Hepatocyte (in vitro differentiated cells): ENCODE measurements at regions not wholly inside any gene's neighbourhood (a gene's known extent, or its start where the extent isn't known, plus 50 kb on each side); places are given as distances from the start of the nearest gene placed in this dataset.

Experiments
- DNase-seq: peaks from one replicate; pipeline ENCODE4 v3.0.0-alpha.2; 2016; ENCODE audit warnings: low spot score
- H2AFZ ChIP-seq: fragments of 200-600 bp; sonication (generic); 2 replicates; pipeline ENCODE4 v1.6.0; 2016; ENCODE audit warnings: antibody characterized with exemption, mild to moderate bottlenecking
- H3K27ac ChIP-seq: fragments of 200-600 bp; sonication (generic); 2 replicates; pipeline ENCODE4 v1.5.1; 2016; ENCODE audit warnings: mild to moderate bottlenecking
- H3K27me3 ChIP-seq: fragments of 200-600 bp; sonication (generic); 2 replicates; pipeline ENCODE4 v1.6.1; 2016
- H3K36me3 ChIP-seq: fragments of 200-600 bp; sonication (generic); replicated peaks from 2 replicates; pipeline ENCODE4 v1.5.1; 2016; ENCODE audit warnings: low read depth; ENCODE audit not compliant: insufficient read depth
- H3K4me1 ChIP-seq: fragments of 200-600 bp; sonication (generic); 2 replicates; pipeline ENCODE4 v1.5.1; 2016; ENCODE audit warnings: mild to moderate bottlenecking, moderate library complexity; ENCODE audit not compliant: insufficient read depth
- H3K4me2 ChIP-seq: fragments of 200-600 bp; sonication (generic); 2 replicates; pipeline ENCODE4 v1.6.0; 2016
- H3K4me3 ChIP-seq: fragments of 200-600 bp; sonication (generic); 2 replicates; pipeline ENCODE4 v1.5.1; 2016; ENCODE audit warnings: mild to moderate bottlenecking
- H3K79me2 ChIP-seq: fragments of 200-600 bp; sonication (generic); 2 replicates; pipeline ENCODE4 v1.6.0; 2017; ENCODE audit warnings: mild to moderate bottlenecking
- H3K9me2 ChIP-seq: fragments of 200-600 bp; sonication (generic); replicated peaks from 2 replicates; pipeline ENCODE4 v1.6.0; 2017; ENCODE audit warnings: mild to moderate bottlenecking; ENCODE audit not compliant: insufficient read depth
- H3K9me3 ChIP-seq: fragments of 200-600 bp; sonication (generic); 2 replicates; pipeline ENCODE4 v1.5.1; 2016; ENCODE audit warnings: low read depth, mild to moderate bottlenecking
- H4K20me1 ChIP-seq: fragments of 200-600 bp; sonication (generic); 2 replicates; pipeline ENCODE4 v1.6.0; 2016; ENCODE audit warnings: mild to moderate bottlenecking; ENCODE audit not compliant: insufficient read depth, poor library complexity, severe bottlenecking
- EZH2 ChIP-seq: fragments of 200-600 bp; sonication (generic); IDR thresholded peaks from 2 replicates; pipeline ENCODE4 v1.6.1; 2016; ENCODE audit warnings: antibody characterized with exemption, mild to moderate bottlenecking, borderline replicate concordance
- EZH2phosphoT487 ChIP-seq: fragments of 200-600 bp; sonication (generic); IDR thresholded peaks from one replicate; pipeline ENCODE4 v1.6.1; 2018; ENCODE audit warnings: antibody characterized with exemption, mild to moderate bottlenecking, low read depth, moderate library complexity; ENCODE audit not compliant: unreplicated experiment, severe bottlenecking
- WGBS: methylation state at CpG from one replicate; pipeline ENCODE4 v1.1.6; 2016; ENCODE audit warnings: low lambda C conversion rate; ENCODE audit errors: missing lambda C conversion rate; 5-methylcytosine and 5-hydroxymethylcytosine counted together
- TF ChIP-seq, protein P1 (sequence below): fragments of 200-600 bp; sonication (generic); IDR thresholded peaks from 2 replicates; pipeline ENCODE4 v1.5.1; 2016; ENCODE audit warnings: antibody characterized with exemption, mild to moderate bottlenecking; ENCODE audit not compliant: poor library complexity

DNA sequence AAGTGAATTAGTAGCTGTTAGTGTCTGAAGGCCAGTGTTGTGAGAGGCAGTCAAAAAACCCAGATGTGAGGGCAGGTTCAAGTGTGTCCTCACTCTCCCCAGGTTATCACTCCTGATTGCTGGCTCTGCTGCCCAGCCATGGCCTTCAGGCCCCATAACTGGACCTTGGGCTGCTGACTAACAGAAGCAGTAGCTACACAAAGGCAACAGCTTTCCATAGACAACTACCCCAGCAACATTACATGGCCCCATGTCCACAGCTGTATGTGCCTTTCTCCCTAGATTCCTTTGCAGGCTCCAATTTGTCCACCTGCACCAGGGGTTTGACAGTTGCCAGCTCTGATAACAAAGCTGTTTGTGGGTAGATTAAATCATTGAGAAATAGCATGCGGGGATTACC is 297.8 kb downstream of the ARL4A start:
- Histone ChIP-seq H3K4me1 (no peaks in the 10 kb centered on the region), H4K20me1 (no peaks in the 10 kb centered on the region), H3K9me2 (no peaks in the 10 kb centered on the region), H3K79me2 (no peaks in the 10 kb centered on the region), H3K36me3 (no peaks in the 10 kb centered on the region), H3K27ac (no peak overlapping the region), H3K27me3 (no peaks in the 10 kb centered on the region), H3K4me2 (no peak overlapping the region), H3K9me3 (no peaks in the 10 kb centered on the region), H2AFZ (no peak overlapping the region), H3K4me3 (no peak overlapping the region)
- DNase-seq: no peak
- TF ChIP-seq EZH2phosphoT487 (no peak), EZH2 (no peak)
- TF ChIP-seq, protein P1, sequence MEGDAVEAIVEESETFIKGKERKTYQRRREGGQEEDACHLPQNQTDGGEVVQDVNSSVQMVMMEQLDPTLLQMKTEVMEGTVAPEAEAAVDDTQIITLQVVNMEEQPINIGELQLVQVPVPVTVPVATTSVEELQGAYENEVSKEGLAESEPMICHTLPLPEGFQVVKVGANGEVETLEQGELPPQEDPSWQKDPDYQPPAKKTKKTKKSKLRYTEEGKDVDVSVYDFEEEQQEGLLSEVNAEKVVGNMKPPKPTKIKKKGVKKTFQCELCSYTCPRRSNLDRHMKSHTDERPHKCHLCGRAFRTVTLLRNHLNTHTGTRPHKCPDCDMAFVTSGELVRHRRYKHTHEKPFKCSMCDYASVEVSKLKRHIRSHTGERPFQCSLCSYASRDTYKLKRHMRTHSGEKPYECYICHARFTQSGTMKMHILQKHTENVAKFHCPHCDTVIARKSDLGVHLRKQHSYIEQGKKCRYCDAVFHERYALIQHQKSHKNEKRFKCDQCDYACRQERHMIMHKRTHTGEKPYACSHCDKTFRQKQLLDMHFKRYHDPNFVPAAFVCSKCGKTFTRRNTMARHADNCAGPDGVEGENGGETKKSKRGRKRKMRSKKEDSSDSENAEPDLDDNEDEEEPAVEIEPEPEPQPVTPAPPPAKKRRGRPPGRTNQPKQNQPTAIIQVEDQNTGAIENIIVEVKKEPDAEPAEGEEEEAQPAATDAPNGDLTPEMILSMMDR: no peak
- 76% methylated on average over 1 of the region's 1 CpG for WGBS

DNA sequence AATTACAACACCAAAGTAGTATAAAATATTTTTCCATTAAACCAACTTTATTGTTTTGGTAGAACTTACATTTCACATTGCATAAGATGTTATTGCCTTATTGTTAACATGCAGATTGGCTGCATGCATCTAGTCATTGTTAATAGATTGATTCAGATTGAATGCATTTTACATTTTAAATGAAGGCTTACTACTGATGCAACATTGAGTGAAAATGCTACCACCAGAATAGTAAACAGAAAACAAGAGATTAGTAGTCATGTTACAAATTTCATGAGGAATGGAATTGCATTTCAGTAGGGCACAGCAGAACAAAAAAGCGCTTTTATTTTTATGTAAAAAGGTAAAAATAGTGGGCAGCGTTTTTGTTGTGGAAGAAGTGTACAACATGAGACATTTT is 298.3 kb downstream of the ARL4A start:
- no peaks in the 10 kb centered on the region for H3K27me3 ChIP-seq
- WGBS: 78% methylated on average over 2 of the region's 2 CpGs
- H3K36me3 ChIP-seq: no peaks in the 10 kb centered on the region
- no peak overlapping the region for H2AFZ ChIP-seq
- DNase-seq: no peak
- H3K9me3 ChIP-seq: no peaks in the 10 kb centered on the region
- H3K79me2 ChIP-seq: no peaks in the 10 kb centered on the region
- H4K20me1 ChIP-seq: no peaks in the 10 kb centered on the region
- no peaks in the 10 kb centered on the region for H3K4me1 ChIP-seq
- no peak overlapping the region for H3K27ac ChIP-seq
- H3K4me2 ChIP-seq: no peak overlapping the region
- no peak overlapping the region for H3K4me3 ChIP-seq
- TF ChIP-seq, protein P1: no peak
- TF ChIP-seq EZH2phosphoT487 (no peak), EZH2 (no peak)
- no peaks in the 10 kb centered on the region for H3K9me2 ChIP-seq

DNA sequence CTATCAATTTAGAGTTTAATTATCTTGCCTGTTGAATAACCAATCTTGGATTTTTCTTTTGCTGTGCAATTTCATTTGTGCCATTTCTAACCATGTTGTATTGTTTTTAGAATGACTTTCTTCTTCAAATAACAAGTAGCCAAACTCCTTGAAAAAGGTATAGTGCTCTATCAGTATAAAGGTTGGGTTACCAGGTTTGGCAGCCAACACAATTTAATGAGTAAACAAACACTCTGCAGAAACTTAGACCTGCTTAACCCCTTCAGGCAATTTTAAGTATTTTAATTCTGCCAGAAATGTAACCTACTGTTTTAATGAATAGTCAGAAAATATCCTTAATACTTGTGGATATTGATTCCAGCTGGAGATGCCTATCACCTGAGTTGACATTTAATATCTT is 299.8 kb downstream of the ARL4A start:
- TF ChIP-seq EZH2phosphoT487 (no peak), EZH2 (no peak)
- TF ChIP-seq, protein P1: no peak
- DNase-seq: no peak

DNA sequence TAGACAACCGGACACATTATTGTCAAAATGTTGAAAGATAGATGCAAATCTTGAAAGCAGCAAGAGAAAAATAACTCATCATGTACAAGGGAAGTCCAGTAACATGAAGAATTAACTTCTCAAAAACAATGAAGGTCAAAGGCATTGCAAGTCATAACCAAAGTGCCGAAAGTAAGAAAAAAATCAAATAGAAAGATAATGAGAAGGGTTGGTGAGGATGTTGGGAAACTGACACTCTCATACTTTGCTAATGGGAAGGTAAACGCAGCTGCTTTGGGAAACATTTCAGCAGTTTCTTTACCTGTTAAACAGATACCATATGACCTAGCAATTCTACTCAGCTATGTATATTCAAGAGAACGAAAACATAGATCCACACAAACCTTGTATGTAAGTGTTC is 303.0 kb downstream of the ARL4A start:
- no peaks in the 10 kb centered on the region for H4K20me1 ChIP-seq
- H3K27me3 ChIP-seq: no peaks in the 10 kb centered on the region
- no peaks in the 10 kb centered on the region for H3K79me2 ChIP-seq
- H3K4me3 ChIP-seq: no peak overlapping the region
- 94% methylated on average over 4 of the region's 4 CpGs for WGBS
- H3K9me2 ChIP-seq: no peaks in the 10 kb centered on the region
- DNase-seq: no peak
- no peak overlapping the region for H3K4me2 ChIP-seq
- TF ChIP-seq EZH2 (no peak), EZH2phosphoT487 (no peak)
- TF ChIP-seq, protein P1: no peak
- no peaks in the 10 kb centered on the region for H3K4me1 ChIP-seq
- H3K27ac ChIP-seq: no peak overlapping the region
- no peaks in the 10 kb centered on the region for H3K36me3 ChIP-seq
- H3K9me3 ChIP-seq: no peaks in the 10 kb centered on the region
- no peak overlapping the region for H2AFZ ChIP-seq

More for the DNA sequence above, 299.8 kb downstream of the ARL4A start:
- Histone ChIP-seq H3K79me2 (no peaks in the 10 kb centered on the region), H3K4me1 (no peaks in the 10 kb centered on the region), H4K20me1 (no peaks in the 10 kb centered on the region), H2AFZ (no peak overlapping the region), H3K27ac (no peak overlapping the region), H3K27me3 (no peaks in the 10 kb centered on the region), H3K4me2 (no peak overlapping the region), H3K36me3 (no peaks in the 10 kb centered on the region), H3K9me3 (no peaks in the 10 kb centered on the region), H3K9me2 (no peaks in the 10 kb centered on the region), H3K4me3 (no peak overlapping the region)
